ENCODE measurements at regions not wholly inside any gene's neighbourhood (a gene's known extent, or its start where the extent isn't known, plus 50 kb on each side); places are given as distances from the start of the nearest gene placed in this dataset.

DNA sequence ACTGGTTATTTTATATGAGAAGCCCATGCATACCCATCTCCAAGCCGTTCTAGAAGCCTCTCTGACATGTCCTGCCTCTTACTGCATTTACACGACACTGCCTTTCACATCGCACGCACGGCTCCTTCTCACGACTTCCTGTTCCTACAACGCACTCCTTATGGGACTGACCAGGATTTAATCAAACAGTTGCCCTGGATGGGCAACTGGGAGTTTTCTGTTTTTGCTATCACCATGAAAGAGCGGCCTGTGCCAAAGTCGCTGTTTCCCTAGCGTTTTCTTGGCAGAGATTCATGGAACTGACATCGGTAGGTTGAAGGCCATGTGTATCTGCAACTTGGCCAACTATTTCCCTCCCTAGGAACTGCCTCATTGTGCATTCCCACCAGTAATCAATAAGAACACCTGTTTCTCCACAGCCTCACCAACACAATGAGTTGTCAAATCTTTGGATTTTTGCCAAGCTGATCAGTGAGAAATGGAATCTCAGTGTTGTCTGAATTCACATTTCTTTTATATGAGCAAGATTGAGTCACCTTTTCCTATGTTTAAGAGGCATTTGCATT, 97.2 kb upstream of the OTOS start:
- H3K4me3 ChIP-seq (replicated peaks in 1 of 3): no peak overlapping the region
- no peak for DNase-seq
- WGBS, 2 donors: 52 to 79% methylated on average over 11 of the region's 11 CpGs
- no peaks in the 10 kb centered on the region for H3K9me3 ChIP-seq
- H3K27ac ChIP-seq: no peak overlapping the region
- TF ChIP-seq, protein P1, sequence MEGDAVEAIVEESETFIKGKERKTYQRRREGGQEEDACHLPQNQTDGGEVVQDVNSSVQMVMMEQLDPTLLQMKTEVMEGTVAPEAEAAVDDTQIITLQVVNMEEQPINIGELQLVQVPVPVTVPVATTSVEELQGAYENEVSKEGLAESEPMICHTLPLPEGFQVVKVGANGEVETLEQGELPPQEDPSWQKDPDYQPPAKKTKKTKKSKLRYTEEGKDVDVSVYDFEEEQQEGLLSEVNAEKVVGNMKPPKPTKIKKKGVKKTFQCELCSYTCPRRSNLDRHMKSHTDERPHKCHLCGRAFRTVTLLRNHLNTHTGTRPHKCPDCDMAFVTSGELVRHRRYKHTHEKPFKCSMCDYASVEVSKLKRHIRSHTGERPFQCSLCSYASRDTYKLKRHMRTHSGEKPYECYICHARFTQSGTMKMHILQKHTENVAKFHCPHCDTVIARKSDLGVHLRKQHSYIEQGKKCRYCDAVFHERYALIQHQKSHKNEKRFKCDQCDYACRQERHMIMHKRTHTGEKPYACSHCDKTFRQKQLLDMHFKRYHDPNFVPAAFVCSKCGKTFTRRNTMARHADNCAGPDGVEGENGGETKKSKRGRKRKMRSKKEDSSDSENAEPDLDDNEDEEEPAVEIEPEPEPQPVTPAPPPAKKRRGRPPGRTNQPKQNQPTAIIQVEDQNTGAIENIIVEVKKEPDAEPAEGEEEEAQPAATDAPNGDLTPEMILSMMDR (IDR thresholded peaks at IDR 0.05): no peak
- no peak for TF ChIP-seq POLR2A (IDR thresholded peaks at IDR 0.05)
- H3K4me1 ChIP-seq: peaks cover 3 to 19% of the 10 kb centered on the region in 2 donors
- H3K27me3 ChIP-seq: no peaks in the 10 kb centered on the region
- intact Hi-C loops (cut with DNase I): loop anchor here (10.0 kb wide), 1 partner anchor 327 kb away; the partner anchor contains the start of genes DUSP28 and RNPEPL1
- H3K36me3 ChIP-seq: no peaks in the 10 kb centered on the region

DNA sequence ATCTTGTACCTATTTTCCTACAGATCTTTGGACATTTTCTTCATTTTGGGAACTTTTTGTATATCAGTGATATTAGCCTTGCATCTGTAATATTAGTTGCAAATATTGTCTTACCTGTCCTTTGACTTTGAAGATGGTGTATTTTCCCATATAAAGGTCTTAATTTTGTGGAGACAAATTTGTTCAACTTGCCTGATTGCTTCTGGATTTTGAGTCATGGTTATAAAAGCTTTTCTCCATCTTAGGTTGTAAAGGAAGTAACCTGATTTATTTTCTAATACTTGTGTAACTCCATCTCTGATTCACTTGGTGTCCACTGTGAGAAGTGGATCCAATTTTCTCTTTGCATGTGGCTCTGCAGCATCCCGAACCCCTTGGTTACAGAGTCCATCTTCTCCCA, 97.7 kb upstream of the OTOS start:
- no peaks in the 10 kb centered on the region for H3K36me3 ChIP-seq
- H3K27ac ChIP-seq: no peak overlapping the region
- H3K27me3 ChIP-seq: no peaks in the 10 kb centered on the region
- peaks cover 3 to 15% of the 10 kb centered on the region in 2 donors for H3K4me1 ChIP-seq
- intact Hi-C loops (cut with DNase I): loop anchor here (10.0 kb wide), 1 partner anchor 327 kb away; the partner anchor contains the start of genes DUSP28 and RNPEPL1
- no peak for DNase-seq
- WGBS, 2 donors: 79 to 83% methylated on average over 1 of the region's 1 CpG
- H3K9me3 ChIP-seq: no peaks in the 10 kb centered on the region
- TF ChIP-seq, protein P1 (IDR thresholded peaks at IDR 0.05): no peak
- no peak for TF ChIP-seq POLR2A (IDR thresholded peaks at IDR 0.05)
- no peak overlapping the region for H3K4me3 ChIP-seq (replicated peaks in 1 of 3)

DNA sequence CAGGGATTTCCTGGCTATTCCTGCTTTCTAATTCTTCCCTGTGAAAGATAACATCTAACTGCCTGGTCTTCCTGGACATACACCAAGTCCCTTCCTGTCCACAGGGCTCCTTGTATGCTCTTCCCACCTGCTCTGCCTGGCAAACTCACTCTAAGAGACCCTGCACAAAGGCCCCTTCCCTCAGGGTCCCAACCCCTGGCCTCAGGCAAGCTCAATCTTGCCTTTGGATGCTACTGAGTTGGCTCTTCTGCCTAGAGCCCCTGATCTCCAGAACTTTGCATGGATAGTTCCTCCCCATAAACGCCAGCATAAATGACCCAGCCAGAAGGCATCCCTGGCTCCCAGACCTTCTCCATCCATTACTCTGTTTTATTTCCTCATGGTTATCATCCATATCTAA, 98.3 kb upstream of the OTOS start:
- no peak overlapping the region for H3K4me3 ChIP-seq (replicated peaks in 1 of 3)
- H3K4me1 ChIP-seq: peaks cover 2 to 10% of the 10 kb centered on the region in 2 donors
- no peaks in the 10 kb centered on the region for H3K36me3 ChIP-seq
- H3K27me3 ChIP-seq: no peaks in the 10 kb centered on the region
- DNase-seq: no peak
- H3K9me3 ChIP-seq: no peaks in the 10 kb centered on the region
- intact Hi-C loops (cut with DNase I): loop anchor here (10.0 kb wide), 1 partner anchor 326 kb away; the partner anchor contains the start of genes DUSP28 and RNPEPL1
- no peak overlapping the region for H3K27ac ChIP-seq
- WGBS, 2 donors: 92 to 95% methylated on average over 1 of the region's 1 CpG
- TF ChIP-seq POLR2A (IDR thresholded peaks at IDR 0.05): no peak
- TF ChIP-seq, protein P1 (IDR thresholded peaks at IDR 0.05): no peak

DNA sequence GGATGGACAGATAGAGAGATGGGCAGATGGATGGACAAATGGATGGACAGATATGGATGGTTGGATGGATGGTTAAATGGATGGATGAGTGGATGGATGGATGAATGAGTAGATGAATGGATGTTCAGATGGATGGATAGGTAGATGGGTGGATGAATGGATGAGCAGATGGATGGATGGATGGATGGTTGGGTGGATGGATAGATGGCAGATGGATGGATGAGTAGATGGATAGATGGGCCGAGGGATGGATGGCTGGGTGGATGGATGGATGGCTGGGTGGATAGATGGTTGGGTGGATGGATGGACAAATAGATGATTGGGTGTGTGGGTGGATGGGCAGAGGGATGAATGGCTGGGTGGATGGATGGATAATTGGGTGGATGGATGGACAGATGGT, 98.9 kb upstream of the OTOS start:
- Histone ChIP-seq H3K27me3 (no peaks in the 10 kb centered on the region), H3K4me1 (peaks cover 0 to 7% of the 10 kb centered on the region in 2 donors), H3K27ac (no peak overlapping the region), H3K4me3 (replicated peaks in 1 of 3) (no peak overlapping the region), H3K36me3 (no peaks in the 10 kb centered on the region), H3K9me3 (no peaks in the 10 kb centered on the region)
- no peak for DNase-seq
- 83 to 91% methylated on average over 1 of the region's 1 CpG for WGBS, 2 donors
- TF ChIP-seq, protein P1 (IDR thresholded peaks at IDR 0.05): no peak
- no peak for TF ChIP-seq POLR2A (IDR thresholded peaks at IDR 0.05)
- intact Hi-C loops (cut with DNase I): loop anchor here (10.0 kb wide), 1 partner anchor 325 kb away; the partner anchor contains the start of genes DUSP28 and RNPEPL1

DNA sequence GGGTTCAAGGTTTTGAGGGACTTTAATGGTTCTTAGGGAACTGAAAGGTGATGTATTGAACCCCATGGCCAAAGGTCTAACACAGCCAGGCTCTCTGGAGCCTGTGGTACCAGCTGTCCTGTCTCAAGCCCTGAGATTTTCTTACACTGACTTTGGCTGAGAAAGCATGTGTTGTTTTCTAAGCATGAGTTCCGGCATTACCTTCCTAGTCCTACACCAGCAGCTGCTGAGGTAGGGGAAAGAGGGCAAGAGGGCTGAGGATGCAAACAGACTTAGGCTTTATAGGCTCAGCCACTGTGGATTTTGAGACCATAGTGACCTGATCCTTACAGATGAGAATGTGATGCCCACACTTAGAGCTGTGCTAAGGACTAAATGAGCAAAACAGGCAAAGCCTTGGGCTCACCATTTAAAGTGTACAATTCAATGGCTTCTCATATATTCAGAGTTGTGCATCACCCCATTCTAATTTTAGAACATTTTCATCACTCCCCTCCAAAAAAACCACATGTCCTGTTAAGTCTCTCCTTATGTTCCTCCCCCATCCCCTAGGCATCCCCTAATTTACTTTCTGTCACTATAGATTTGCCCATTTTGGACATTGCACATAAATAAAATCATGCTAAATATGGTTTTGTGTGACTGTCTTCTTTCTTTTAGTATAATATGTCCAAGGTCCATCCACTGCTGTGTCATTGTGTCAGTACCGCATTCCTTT, 99.7 kb upstream of the OTOS start:
- intact Hi-C loops (cut with DNase I): no loop called here
- no peak for TF ChIP-seq POLR2A (IDR thresholded peaks at IDR 0.05)
- TF ChIP-seq, protein P1 (IDR thresholded peaks at IDR 0.05): no peak
- H3K4me3 ChIP-seq (replicated peaks in 1 of 3): no peak overlapping the region
- H3K27me3 ChIP-seq: no peaks in the 10 kb centered on the region
- no peak overlapping the region for H3K27ac ChIP-seq
- no peaks in the 10 kb centered on the region for H3K36me3 ChIP-seq
- WGBS, 2 donors: 93 to 100% methylated on average over 2 of the region's 2 CpGs
- H3K4me1 ChIP-seq: peaks cover 0 to 11% of the 10 kb centered on the region in 2 donors
- no peaks in the 10 kb centered on the region for H3K9me3 ChIP-seq
- no peak for DNase-seq
